ENCODE measurements at regions not wholly inside any gene's neighbourhood (a gene's known extent, or its start where the extent isn't known, plus 50 kb on each side); places are given as distances from the start of the nearest gene placed in this dataset.

GRCh38 chrX:28039258-28039657 lies 58.0 kb upstream of the DCAF8L1 start:
- TF ChIP-seq POLR2A (IDR thresholded peaks at IDR 0.05; ENCODE audit: insufficient read depth in 1 of 2, low read depth in 2 of 2, low read length in 2 of 2) (no peak), SALL2 (CRISPR knock-in tag; IDR thresholded peaks at IDR 0.05) (no peak), CHCHD3 (CRISPR knock-in tag; IDR thresholded peaks at IDR 0.05) (no peak), POLR2AphosphoS5 (IDR thresholded peaks at IDR 0.05; ENCODE audit: low read depth, low read length) (no peak), ZNF850 (CRISPR knock-in tag; conservative IDR thresholded peaks at IDR 0.05) (no peak), KDM1A (CRISPR knock-in tag; IDR thresholded peaks at IDR 0.05) (no peak), SIN3A (IDR thresholded peaks at IDR 0.05; ENCODE audit: borderline replicate concordance, low read depth, low read length) (no peak), SMAD1 (CRISPR knock-in tag; IDR thresholded peaks at IDR 0.05; ENCODE audit: borderline replicate concordance, low read depth) (no peak), PTBP1 (IDR thresholded peaks at IDR 0.05; ENCODE audit: low read depth, low read length, poor library complexity, severe bottlenecking) (no peak), ZNF317 (CRISPR knock-in tag; IDR thresholded peaks at IDR 0.05) (no peak), ZGPAT (CRISPR knock-in tag; IDR thresholded peaks at IDR 0.05) (no peak), BCL6 (CRISPR knock-in tag; IDR thresholded peaks at IDR 0.05) (no peak)
- TF ChIP-seq, protein P1, sequence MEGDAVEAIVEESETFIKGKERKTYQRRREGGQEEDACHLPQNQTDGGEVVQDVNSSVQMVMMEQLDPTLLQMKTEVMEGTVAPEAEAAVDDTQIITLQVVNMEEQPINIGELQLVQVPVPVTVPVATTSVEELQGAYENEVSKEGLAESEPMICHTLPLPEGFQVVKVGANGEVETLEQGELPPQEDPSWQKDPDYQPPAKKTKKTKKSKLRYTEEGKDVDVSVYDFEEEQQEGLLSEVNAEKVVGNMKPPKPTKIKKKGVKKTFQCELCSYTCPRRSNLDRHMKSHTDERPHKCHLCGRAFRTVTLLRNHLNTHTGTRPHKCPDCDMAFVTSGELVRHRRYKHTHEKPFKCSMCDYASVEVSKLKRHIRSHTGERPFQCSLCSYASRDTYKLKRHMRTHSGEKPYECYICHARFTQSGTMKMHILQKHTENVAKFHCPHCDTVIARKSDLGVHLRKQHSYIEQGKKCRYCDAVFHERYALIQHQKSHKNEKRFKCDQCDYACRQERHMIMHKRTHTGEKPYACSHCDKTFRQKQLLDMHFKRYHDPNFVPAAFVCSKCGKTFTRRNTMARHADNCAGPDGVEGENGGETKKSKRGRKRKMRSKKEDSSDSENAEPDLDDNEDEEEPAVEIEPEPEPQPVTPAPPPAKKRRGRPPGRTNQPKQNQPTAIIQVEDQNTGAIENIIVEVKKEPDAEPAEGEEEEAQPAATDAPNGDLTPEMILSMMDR (CRISPR knock-in tag; IDR thresholded peaks at IDR 0.05) = no peak
- TF ChIP-seq, protein P2, sequence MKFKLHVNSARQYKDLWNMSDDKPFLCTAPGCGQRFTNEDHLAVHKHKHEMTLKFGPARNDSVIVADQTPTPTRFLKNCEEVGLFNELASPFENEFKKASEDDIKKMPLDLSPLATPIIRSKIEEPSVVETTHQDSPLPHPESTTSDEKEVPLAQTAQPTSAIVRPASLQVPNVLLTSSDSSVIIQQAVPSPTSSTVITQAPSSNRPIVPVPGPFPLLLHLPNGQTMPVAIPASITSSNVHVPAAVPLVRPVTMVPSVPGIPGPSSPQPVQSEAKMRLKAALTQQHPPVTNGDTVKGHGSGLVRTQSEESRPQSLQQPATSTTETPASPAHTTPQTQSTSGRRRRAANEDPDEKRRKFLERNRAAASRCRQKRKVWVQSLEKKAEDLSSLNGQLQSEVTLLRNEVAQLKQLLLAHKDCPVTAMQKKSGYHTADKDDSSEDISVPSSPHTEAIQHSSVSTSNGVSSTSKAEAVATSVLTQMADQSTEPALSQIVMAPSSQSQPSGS (CRISPR knock-in tag; IDR thresholded peaks at IDR 0.05) = no peak
